ENCODE measurements at regions not wholly inside any gene's neighbourhood (a gene's known extent, or its start where the extent isn't known, plus 50 kb on each side); places are given as distances from the start of the nearest gene placed in this dataset.

DNA sequence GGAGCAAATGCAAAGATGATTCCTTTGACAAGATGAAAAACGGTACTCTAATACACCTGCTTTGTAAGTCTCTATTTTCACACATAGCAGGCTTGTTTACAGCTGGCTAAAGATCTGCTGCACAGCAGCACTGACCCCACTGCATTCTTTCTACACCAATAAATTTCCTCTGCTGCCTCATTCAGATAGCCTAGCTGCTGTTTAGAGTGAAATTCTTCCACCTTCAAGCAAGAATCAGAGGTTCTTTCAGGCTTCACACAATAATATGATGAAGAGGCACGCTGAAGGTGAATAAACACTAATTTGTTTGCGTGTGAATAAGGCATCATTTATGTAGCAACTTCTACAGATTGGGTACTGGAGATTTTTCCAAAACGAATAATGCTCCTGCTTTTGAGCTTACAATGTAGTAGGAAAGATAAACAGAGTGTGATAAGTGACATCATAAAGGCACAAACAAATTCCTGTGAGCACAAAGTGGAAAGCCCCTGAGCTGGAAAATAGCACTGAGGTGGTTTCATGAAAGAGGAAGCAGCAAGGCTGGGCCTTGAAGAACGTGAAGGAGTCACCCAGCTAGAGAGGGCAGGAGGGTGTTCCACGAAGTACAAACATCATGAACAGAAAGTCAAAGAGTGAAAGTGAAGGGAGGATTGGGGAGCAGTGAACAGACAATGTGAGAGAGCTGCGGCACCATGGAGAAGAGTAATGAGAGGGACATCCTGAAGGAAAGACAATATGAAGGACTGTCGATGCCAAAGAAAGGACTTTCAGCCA is 543.4 kb downstream of the CD83 start:
- Histone ChIP-seq H3K9me3 (no peaks in the 10 kb centered on the region), H3K4me3 (no peak overlapping the region), H3K36me3 (no peaks in the 10 kb centered on the region), H3K4me1 (peaks cover 0 to 47% (median 10%) of the 10 kb centered on the region in 9 donors), H3K27ac (no peak overlapping the region), H3K27me3 (no peaks in the 10 kb centered on the region)
- 75 to 79% methylated on average over 8 of the region's 8 CpGs for WGBS, 2 donors
- ATAC-seq (no peak), DNase-seq (no peak)
- intact Hi-C loops (cut with DNase I): no loop called here
- TF ChIP-seq, protein P1, sequence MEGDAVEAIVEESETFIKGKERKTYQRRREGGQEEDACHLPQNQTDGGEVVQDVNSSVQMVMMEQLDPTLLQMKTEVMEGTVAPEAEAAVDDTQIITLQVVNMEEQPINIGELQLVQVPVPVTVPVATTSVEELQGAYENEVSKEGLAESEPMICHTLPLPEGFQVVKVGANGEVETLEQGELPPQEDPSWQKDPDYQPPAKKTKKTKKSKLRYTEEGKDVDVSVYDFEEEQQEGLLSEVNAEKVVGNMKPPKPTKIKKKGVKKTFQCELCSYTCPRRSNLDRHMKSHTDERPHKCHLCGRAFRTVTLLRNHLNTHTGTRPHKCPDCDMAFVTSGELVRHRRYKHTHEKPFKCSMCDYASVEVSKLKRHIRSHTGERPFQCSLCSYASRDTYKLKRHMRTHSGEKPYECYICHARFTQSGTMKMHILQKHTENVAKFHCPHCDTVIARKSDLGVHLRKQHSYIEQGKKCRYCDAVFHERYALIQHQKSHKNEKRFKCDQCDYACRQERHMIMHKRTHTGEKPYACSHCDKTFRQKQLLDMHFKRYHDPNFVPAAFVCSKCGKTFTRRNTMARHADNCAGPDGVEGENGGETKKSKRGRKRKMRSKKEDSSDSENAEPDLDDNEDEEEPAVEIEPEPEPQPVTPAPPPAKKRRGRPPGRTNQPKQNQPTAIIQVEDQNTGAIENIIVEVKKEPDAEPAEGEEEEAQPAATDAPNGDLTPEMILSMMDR (IDR thresholded peaks at IDR 0.05): no peak

DNA sequence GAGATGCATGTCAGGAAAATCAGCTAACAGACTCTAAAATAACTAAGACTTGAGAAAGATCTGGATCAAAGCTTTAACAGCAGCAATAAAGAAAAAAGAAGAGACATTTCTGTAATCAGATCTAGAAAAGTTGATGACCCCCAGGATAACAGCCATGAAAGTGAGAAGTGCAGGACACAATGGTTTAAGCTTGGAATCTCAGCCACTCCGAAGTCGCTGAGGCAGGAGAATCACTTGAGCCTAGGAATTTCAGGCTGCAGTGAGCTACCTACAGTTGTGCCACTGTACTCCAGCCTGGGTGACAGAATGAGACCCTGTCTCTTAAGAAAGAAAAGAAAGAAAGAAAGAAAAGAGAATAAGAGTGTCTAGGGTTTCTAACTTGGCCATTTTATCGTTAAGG is 544.1 kb downstream of the CD83 start:
- DNase-seq (no peak), ATAC-seq (no peak)
- 93 to 94% methylated on average over 3 of the region's 3 CpGs for WGBS, 2 donors
- TF ChIP-seq, protein P1 (IDR thresholded peaks at IDR 0.05): no peak
- Histone ChIP-seq H3K36me3 (no peaks in the 10 kb centered on the region), H3K4me1 (peaks cover 0 to 40% (median 4%) of the 10 kb centered on the region in 9 donors), H3K4me3 (no peak overlapping the region), H3K27me3 (no peaks in the 10 kb centered on the region), H3K27ac (no peak overlapping the region), H3K9me3 (no peaks in the 10 kb centered on the region)
- intact Hi-C loops (cut with DNase I): no loop called here

DNA sequence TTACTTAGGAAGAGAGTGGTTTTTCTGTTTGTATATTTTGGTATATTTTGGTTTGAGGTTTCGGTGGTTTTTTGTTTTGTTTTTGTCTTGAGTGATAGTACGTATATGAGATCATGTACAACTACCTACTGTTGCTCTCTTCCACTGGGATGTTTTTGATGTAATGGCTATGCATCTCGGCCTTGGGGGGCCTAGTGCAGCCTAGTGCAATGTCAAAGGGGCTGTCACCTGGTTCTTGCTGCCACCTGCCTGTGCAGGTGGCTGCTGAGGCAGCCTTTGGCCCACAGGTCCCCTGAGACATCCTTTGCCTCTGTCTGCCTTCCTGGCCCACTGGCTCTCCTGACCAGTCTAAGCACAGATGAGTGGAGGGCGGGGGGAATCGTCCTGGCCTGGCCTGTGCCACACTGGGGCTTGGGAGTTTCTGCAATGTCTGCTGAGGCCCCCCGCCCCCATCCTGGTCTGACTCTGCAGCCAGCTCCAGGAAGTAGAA is 546.6 kb downstream of the CD83 start:
- H3K4me1 ChIP-seq: peaks cover 0 to 25% (median 0%) of the 10 kb centered on the region in 9 donors
- H3K27me3 ChIP-seq: no peaks in the 10 kb centered on the region
- ATAC-seq (no peak), DNase-seq (no peak)
- 80 to 84% methylated on average over 6 of the region's 6 CpGs for WGBS, 2 donors
- H3K27ac ChIP-seq: no peak overlapping the region
- TF ChIP-seq, protein P1 (IDR thresholded peaks at IDR 0.05): no peak
- no peaks in the 10 kb centered on the region for H3K9me3 ChIP-seq
- no peak overlapping the region for H3K4me3 ChIP-seq
- no peaks in the 10 kb centered on the region for H3K36me3 ChIP-seq
- intact Hi-C loops (cut with DNase I): no loop called here

DNA sequence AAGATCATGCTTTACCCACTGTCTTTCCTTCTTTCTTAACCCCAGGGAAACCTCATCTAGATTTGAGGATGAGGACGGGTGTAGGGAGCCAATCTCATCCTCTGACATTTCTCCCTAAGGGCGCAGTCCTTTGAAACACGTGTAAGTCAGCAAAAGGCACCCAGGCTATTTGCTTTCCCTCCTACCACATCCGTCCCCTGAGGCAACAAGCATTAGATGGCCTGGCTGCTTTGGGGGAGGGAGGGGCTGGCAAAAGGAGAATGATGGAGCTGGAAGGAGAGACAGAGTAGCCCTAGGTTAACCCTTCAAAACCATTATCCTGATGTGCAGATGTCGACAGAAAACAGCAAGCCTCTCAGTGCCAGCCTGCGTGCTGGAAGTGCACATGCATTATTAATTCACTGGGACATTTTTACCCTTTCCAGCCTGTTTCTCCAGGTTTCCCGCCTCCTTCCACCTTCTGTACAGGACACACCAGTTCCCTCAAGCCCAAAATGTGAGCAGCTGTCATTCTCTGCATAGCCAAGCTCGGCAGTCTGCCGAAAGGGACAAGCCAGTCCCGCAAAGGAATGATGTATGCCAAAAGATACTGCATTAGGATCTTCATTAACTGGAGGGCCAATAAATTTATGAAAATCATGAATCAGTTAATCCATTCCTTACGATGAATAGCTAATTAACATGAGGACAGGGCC is 547.2 kb downstream of the CD83 start:
- Histone ChIP-seq H3K27me3 (no peaks in the 10 kb centered on the region), H3K27ac (no peak overlapping the region), H3K4me3 (no peak overlapping the region), H3K4me1 (peaks cover 0 to 23% (median 0%) of the 10 kb centered on the region in 9 donors), H3K9me3 (no peaks in the 10 kb centered on the region), H3K36me3 (no peaks in the 10 kb centered on the region)
- DNase-seq (no peak), ATAC-seq (no peak)
- 78% methylated on average over 11 of the region's 11 CpGs for WGBS, 2 donors
- TF ChIP-seq, protein P1 (IDR thresholded peaks at IDR 0.05): no peak
- intact Hi-C loops (cut with DNase I): no loop called here
